ENCODE measurements at regions not wholly inside any gene's neighbourhood (a gene's known extent, or its start where the extent isn't known, plus 50 kb on each side); places are given as distances from the start of the nearest gene placed in this dataset.

- no peak overlapping the region for H3K4me3 Mint-ChIP-seq
- no peaks in the 10 kb centered on the region for H3K27me3 Mint-ChIP-seq (ENCODE audit: insufficient read depth)
- H3K36me3 Mint-ChIP-seq (ENCODE audit: low read depth), result no peaks in the 10 kb centered on the region
- DNase-seq, result no peak
- H3K4me1 Mint-ChIP-seq (ENCODE audit: low read depth), result no peaks in the 10 kb centered on the region
- TF ChIP-seq CTCF (IDR thresholded peaks at IDR 0.05), result no peak
- H3K27ac Mint-ChIP-seq, result no peak overlapping the region
- no peaks in the 10 kb centered on the region for H3K9me3 Mint-ChIP-seq
Observed at GRCh38 chr21:26624983-26625519, 52.0 kb upstream of the CYYR1 start.

Data from HFFc6 (cell line).